Spleen (tissue), 7 donors: ENCODE measurements at regions not wholly inside any gene's neighbourhood (a gene's known extent, or its start where the extent isn't known, plus 50 kb on each side); places are given as distances from the start of the nearest gene placed in this dataset.

Source experiments
- POLR2A ChIP-seq, 3 donors: fragments of 450-650 bp; IDR thresholded peaks; one replicate each; pipeline ENCODE4 v1.5.1; 2017; ENCODE audit warnings: antibody characterized with exemption in 3 of 3, mild to moderate bottlenecking in 1 of 3
- TF ChIP-seq, protein P1 (sequence below), 11 experiments: fragments of 200-600 bp in 7 of 11; fragments of 450-650 bp in 4 of 11; sonication (generic) in 4 of 11; IDR thresholded peaks in 8 of 11; conservative IDR thresholded peaks in 3 of 11; 1 replicate in 7 of 11; 2 replicates in 4 of 11; pipeline versions ENCODE4 v1.4.0 to v1.8.0; 2016 to 2021; ENCODE audit warnings: antibody characterized with exemption in 11 of 11, inconsistent platforms in 4 of 11, mild to moderate bottlenecking in 1 of 11
- donor health status: DM: no; HTN: no; CAD: no; lungs with moderate emphysema.
- donor health status: DM: no; HTN: no; CAD: no.
- donor health status: DM: no; HTN: no; CAD: no.

DNA sequence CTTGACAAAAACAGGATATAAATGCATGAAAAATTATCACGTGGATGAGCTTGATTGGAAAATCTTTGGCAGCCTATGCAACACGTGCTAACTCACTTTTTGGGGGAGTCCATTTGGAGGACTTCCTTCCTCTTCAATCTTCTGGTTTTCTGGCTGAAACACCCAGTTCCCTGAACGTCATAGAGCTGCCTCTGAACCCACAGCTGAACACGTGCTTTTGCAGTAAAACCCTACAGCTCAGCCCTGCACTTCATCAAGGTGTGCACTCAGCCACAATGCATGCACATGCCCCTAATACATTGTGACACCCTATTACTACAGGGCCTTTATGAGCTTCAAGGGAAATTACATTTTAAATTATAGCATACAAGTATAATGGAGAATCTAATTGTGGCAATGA is 808.7 kb upstream of the AUTS2 start:
- TF ChIP-seq, protein P1, sequence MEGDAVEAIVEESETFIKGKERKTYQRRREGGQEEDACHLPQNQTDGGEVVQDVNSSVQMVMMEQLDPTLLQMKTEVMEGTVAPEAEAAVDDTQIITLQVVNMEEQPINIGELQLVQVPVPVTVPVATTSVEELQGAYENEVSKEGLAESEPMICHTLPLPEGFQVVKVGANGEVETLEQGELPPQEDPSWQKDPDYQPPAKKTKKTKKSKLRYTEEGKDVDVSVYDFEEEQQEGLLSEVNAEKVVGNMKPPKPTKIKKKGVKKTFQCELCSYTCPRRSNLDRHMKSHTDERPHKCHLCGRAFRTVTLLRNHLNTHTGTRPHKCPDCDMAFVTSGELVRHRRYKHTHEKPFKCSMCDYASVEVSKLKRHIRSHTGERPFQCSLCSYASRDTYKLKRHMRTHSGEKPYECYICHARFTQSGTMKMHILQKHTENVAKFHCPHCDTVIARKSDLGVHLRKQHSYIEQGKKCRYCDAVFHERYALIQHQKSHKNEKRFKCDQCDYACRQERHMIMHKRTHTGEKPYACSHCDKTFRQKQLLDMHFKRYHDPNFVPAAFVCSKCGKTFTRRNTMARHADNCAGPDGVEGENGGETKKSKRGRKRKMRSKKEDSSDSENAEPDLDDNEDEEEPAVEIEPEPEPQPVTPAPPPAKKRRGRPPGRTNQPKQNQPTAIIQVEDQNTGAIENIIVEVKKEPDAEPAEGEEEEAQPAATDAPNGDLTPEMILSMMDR (IDR thresholded peaks at IDR 0.05 in 8 of 11, conservative IDR thresholded peaks at IDR 0.05 in 3 of 11): no peak
- no peak for TF ChIP-seq POLR2A (IDR thresholded peaks at IDR 0.05)
